ENCODE measurements at regions not wholly inside any gene's neighbourhood (a gene's known extent, or its start where the extent isn't known, plus 50 kb on each side); places are given as distances from the start of the nearest gene placed in this dataset.

- CTCF ChIA-PET: interaction anchor here (1.5 to 1.9 kb wide), 3 partner anchors 9 to 41 kb away, joined by 4 read pairs; no protein-coding TSS in a partner anchor
- POLR2A ChIA-PET: no interaction called here
- TF ChIP-seq CTCF (IDR thresholded peaks at IDR 0.05; ENCODE audit: control extremely low read depth, extremely low read depth, low read depth, missing control alignments): no peak
- DNase-seq (ENCODE audit: extremely low spot score): no peak
Observed at GRCh38 chr3:118833075-118833474, 201.6 kb downstream of the IGSF11 start.

DNA sequence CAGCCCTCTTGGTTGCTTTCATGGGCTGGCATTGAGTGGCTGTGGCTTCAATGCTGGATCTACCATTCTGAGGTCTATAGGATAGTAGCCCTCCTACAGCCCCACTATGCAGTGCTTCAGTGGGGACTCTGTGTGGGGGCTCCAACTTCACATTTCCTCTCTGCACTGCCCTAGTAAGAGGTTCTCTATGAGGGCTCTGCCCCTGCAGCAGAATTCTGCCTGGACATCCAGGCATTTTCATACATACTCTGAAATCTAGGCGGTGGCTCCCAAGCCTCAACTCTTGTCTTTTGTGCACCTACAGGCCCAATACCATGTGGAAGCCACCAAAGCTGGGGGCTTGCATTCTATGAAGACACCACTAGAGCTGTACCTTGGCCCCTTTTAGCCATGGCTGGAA lies 195.8 kb downstream of the IGSF11 start:
- no peak for TF ChIP-seq CTCF (IDR thresholded peaks at IDR 0.05; ENCODE audit: control extremely low read depth, extremely low read depth, low read depth, missing control alignments)
- POLR2A ChIA-PET: no interaction called here
- CTCF ChIA-PET: interaction anchor here (1.7 kb wide), 1 partner anchor 73 kb away, joined by 3 read pairs; no protein-coding TSS in a partner anchor
- DNase-seq (ENCODE audit: extremely low spot score): no peak

DNA sequence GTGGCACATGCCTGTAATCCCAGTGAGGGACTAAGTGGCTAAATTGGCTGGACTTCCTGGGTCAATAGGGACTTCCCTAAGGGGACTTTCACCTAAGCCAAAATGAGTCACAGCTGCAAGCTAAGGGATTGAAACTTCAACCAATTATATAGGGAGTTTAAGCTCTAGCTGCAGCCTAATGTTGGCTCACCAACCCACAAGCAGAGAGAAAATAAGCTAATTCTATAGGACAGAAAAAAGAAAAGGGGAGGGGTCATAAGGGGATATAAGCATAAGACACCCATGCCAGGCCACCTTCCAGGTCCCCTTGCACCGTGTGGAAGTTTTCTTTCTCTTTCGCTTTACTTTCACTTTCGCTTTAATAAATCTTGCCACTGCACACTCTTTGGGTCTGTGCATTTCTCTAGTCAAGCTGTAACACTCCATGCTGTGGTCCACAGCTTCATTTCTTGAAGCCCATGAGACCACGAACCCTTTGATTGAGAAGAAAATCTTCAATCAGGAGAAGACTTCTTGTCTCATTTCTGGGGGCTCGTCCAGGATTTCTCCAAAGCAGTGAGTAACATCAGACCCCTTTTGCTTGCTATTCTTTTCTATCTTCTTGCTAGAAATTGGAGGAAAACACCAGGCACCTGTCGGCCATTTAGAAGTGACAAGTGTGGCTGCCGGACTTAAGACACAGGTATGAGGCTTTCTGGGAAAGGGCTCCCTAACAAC lies 192.3 kb downstream of the IGSF11 start:
- no peak for DNase-seq (ENCODE audit: extremely low spot score)
- CTCF ChIA-PET: no interaction called here
- POLR2A ChIA-PET: no interaction called here
- no peak for TF ChIP-seq CTCF (IDR thresholded peaks at IDR 0.05; ENCODE audit: control extremely low read depth, extremely low read depth, low read depth, missing control alignments)

GRCh38 chr3:118846176-118846575 lies 188.5 kb downstream of the IGSF11 start:
- CTCF ChIA-PET: no interaction called here
- POLR2A ChIA-PET: no interaction called here
- DNase-seq (ENCODE audit: extremely low spot score): no peak
- no peak for TF ChIP-seq CTCF (IDR thresholded peaks at IDR 0.05; ENCODE audit: control extremely low read depth, extremely low read depth, low read depth, missing control alignments)
